ENCODE measurements at regions not wholly inside any gene's neighbourhood (a gene's known extent, or its start where the extent isn't known, plus 50 kb on each side); places are given as distances from the start of the nearest gene placed in this dataset.

DNA sequence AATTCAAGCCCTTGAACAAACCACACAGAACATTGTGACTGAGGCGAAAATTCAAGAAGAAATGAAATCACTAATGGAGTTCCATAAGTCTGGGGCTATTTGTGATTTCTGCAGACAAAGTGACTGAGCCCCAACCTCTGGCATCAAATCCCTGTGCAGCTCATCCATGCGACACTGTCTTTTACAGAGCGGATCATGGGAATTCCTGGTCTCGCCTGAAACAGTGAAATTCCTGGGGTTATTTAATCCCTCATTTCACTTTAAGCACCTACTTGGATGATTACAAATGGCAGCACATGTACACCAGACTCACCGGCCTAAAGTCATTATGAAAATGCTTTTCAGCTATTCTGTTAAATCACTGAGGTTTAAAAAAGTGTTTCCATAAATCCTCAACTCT is 102.4 kb upstream of the CDH4 start:
- no peak for DNase-seq

- DNase-seq: no peak
These were observed 94.8 kb upstream of the CDH4 start for GRCh38 chr20:61157301-61157700.

DNA sequence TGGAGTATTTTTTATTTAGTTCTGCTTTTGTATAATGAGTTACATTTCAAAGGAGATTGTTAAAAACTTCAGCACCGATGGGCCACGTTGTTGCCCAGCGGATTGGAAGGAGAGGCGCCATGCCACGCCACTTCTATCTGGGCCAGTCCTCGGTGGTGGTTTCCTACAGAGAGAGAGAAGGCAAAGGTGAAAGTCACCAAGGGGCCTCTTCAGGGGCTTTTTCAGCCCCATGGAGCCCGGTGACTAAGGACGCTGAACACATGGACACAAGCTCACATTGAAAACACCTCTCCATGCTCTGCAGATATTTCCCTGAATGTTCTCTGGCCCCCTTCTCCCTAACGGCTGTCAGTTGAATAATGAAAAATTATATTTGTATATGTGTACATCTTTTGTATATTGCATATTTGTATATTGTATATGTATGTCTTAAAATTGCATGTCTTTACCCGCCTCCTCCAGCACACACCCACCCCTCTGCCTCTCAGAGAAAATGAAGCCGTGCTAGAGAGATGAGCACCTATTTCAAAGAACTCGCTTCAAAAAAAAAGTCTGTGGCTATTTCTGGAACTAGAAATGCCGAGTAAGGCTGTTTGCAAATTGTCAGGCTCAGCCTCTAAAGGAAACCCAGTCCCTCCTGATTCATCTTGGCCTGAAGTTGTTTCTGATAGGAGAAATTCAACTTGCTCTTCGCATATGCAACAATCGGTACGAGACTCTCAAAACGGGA is 91.9 kb upstream of the CDH4 start:
- no peak for DNase-seq

DNA sequence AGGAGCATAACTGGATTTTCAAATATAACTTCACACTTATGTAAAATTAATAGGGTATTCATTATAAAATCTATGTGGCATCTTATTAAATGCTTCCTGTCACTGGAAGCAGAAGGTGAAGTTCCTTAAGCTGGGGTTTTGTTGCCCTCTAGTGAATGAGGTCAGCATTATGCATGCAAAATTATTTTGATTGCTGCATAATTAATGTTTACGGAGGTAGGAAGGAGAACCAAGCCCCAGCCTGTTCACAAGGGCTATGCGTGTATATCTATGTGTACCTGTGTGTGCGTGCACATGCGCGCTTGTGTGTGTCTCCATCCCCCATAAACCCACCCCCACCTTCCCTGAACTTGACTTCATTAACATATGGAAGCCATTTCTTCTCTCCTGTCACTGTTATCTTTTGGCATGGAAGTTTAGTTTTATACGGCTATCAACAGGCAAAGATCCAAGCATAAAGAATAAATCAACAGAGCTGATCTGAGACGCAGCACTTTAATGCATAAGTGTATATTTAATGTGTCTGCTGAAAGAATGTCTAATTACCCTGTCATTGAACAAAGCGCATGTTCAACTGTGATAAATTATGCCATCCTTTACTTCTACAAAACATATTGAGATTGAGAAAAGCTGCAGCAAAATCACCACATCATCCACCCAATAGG is 90.2 kb upstream of the CDH4 start:
- DNase-seq: no peak

DNA sequence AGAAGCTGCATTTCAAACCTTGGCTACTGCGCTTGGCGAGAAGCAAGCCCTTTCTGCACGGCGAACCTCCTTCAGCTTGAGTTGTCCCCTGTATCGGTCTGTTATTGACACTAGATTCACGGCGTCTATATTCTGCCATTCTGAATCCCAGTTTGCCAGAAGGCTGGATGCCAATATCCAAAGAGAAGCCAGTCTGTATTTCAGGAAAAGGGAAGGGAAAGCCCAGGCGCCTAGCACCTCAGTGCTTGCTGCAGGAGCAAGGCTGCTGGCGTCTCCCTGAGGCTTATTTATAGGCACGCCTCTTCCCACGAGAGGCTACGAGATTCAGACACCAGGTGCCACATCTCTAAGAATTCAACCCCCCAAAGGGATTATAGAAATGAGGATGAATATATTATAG is 89.6 kb upstream of the CDH4 start:
- DNase-seq: no peak

- DNase-seq: no peak
These were observed 89.0 kb upstream of the CDH4 start for GRCh38 chr20:61163031-61163430.

- DNase-seq: no peak
These were observed 85.7 kb upstream of the CDH4 start for GRCh38 chr20:61166324-61166723.

DNA sequence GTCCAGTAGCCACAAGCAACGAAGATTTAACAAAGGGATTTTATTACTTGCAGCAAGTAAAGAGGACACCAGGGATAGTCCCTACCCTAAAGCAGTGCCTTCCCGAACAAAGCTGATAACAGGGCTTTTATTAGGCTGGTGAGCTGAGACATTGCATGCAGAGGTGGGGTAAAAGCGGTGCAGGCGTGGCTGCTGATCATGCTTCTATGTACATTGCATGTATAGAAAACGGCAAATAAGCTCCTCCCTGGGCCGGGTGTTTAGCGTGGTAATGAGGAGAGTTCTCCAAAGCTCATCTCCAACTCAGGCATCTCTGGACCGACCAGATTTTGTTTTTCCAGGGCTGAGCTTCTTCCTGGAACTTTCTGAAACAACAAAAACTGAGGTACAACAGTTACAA is 83.5 kb upstream of the CDH4 start:
- DNase-seq: no peak

GRCh38 chr20:61169874-61170273 is 82.2 kb upstream of the CDH4 start:
- no peak for DNase-seq

DNA sequence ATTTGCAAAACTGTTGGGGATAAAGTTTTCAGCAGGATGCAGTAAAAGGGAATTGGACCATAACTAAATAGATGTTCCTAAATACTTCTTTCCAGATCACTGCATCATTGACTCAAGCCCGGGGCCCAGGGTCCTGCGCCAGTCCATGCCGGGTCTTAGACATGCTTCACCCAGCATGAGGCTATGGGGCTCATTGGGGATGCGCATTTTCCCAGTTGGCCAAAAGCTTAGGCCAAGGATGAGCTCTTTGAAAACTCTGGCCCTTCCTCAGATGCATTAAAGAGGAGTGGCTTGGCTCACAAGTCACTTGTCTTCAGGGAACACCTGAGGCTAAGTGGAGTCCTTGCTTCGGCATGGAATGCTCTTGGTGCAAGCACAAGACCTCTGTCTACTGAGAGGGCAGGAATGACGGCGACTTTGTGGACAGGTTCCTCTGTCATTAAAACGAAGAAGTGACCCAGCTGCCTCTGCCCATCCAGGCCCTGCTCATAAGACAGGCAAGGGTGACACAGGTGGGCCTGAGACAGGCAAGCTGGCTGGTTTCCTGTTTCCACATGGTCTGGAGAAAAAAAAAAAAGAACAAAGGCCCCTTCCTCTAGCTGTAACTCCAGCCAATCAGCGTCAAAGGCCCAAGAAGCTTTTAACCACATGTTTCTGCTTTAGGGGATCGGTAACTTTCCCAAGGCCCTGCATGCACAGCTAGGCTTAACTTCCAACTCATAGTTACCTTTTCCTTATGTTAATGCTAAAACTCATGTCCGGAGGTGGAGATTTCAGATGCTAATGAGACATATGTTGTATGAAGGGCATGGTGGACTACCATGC is 81.4 kb upstream of the CDH4 start:
- no peak for DNase-seq

- no peak for DNase-seq
These were observed 78.8 kb upstream of the CDH4 start for GRCh38 chr20:61173267-61173666.

DNA sequence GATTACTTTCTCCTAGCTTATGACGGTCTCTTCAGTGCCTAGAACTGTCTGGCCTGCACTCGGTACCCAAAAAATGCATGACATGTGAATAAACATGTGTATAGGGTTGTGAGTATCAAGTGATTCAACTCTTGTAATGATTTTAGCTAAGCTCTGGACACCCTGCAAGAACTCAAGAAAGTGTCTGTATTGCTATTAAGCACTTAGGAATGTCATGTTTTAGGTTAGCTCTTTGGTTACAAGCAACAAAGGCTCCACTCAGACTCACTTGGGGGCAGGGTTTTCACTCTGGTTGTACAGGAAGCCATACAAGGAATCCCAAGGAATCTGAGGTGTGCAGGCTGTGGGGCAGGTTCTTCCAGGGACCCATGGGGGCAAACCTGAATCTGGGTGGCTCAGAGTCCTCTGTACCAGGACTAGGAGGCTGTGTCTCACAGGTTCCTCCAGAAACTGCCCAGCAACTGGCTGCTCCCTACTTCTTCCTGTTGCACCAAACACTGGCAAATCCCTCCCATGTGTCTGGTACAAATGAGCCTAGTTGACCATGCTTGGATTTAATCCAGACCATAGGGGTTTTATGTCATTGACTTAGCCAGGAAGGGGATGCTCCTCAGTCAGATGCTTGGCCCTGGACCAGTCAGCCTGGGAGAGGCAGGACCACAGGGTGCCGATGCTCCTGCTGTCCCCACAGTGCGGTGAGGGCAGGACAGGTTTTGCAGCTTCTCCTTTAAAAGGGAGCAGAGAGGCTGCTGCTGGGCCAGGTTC is 77.9 kb upstream of the CDH4 start:
- no peak for DNase-seq

DNA sequence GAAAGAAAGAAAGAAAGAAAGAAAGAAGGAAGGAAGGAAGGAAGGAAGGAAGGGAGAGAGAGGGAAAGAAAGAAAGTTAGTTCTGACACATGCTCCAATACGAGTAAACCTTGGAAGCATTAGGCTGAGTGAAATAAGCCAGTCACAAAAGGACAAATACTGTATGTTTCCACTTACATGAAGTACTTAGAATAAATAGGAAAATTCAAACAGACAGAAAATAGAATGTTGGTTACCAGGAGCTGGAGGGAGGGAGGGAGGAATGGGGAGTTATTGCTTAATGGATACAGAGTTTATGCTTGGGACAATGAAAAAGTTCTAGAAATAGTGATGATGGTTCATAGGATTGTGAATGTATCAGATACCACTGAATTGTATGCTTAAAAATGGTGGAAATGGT is 75.2 kb upstream of the CDH4 start:
- DNase-seq: no peak

GRCh38 chr20:61178551-61179071 is 73.5 kb upstream of the CDH4 start:
- no peak for DNase-seq

DNA sequence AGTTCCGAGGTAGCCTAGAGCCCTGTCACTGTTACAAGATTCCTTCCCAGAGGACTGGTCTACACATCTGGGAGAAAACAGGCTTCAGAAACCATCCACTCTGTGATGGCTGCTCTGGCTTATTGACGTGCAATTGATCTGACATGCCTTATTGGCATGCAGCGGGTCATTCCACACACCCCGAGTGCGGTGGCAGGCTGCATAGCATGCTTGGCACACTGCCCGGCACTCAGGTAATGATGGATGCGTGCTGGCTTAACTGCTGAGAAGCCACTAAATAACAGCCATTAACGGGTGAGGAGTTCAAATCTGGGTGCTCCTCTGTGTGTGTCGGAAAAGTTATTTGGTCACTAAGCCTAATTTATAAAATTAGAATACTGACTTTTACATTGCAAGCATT is 67.9 kb upstream of the CDH4 start:
- DNase-seq: no peak

- DNase-seq: no peak
These were observed 66.9 kb upstream of the CDH4 start for GRCh38 chr20:61185181-61185580.

DNA sequence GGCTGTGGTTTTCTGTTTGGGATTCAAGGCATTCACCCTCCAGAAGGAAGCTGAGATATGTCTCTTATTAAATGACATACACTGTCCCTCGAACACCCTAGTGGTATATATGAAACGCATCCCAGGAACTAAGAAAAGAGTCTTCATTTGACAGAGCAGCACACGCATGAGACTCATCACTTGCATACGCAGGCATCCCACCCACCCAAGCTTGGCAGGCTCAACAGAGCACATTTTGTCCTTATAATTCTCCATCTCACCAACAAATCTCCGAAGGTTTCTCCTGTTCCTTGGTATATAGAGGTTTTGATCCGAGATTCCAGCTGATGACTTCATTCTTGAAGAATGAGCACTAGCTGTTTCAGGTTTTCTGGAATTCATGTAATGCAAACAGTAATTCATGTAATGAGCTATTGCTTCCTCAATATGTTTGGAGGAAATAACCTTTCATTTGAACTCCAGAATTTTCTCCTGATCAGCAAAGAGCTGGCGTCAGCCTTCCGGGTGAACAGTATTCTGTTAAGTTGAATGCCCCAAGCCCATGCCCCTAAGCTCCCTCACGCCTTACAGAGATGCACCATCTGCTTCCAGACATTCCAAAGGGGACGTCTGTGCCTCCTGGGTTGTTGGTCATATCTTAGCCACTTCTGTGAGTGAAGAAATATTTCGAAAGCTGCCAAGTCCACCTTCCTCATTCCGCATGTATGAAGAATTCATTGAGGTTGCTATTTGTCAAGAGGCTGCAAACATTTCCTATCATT is 66.0 kb upstream of the CDH4 start:
- DNase-seq: no peak

GRCh38 chr20:61186771-61187472 is 65.1 kb upstream of the CDH4 start:
- DNase-seq: no peak

DNA sequence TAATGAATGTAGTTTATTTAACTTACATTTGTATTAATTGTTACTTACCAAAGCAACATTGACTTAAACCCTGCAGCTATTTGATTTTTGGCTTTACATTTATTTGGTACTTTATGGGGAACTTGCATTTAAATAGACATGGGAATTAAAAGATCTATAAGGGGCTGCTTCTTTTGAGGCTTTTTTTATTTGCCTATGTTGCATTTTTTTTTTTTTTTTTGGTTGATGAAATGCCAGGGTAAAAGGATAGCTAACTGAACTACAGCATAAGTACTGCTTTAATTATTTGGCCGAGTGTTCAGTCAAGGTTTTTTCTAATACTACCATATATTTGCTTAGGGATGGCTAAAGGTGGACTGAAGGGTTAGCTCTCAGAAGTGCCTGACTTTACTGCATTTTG is 62.5 kb upstream of the CDH4 start:
- DNase-seq: no peak

DNA sequence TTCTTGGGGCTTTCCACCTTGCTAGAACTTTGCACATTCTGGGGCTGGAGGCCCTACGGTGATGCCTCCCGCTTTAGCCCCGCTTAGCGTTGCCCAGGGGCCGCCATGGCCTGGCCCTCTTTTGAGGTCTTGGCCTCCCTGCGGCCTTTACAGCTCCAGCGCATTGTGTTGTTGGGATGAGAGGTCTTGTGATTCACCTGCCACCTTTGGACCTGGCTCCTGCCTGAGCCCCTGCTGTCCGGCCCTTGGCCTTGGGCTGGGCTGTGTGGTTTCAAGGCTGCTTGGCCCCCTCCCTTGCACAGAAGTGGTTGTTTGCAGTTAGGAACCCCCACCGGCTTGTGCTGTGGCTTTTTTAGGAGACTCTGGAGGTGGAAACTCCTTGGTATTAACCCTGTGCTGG is 61.0 kb upstream of the CDH4 start:
- no peak for DNase-seq

- no peak for DNase-seq
These were observed 59.6 kb upstream of the CDH4 start for GRCh38 chr20:61192337-61192950.

Data from NK-92 treated with Interleukin-12 subunit alpha and Interleukin-12 subunit beta, amount 100 ng/mL, for 24 hours (cell line).